Hematopoietic multipotent progenitor cell treated with erythropoietin and hydrocortisone succinate and interleukin-3 and kit ligand, for 17 days (in vitro differentiated cells): ENCODE measurements at regions not wholly inside any gene's neighbourhood (a gene's known extent, or its start where the extent isn't known, plus 50 kb on each side); places are given as distances from the start of the nearest gene placed in this dataset.
"Not testable (repeated sequence)": the region's sequence is repeated elsewhere in the genome, so short reads cannot be mapped to it uniquely, and the experiment has no call there.

Experiments
- DNase-seq: peaks from one replicate; pipeline ENCODE4 v3.0.0-alpha.2; 2015; ENCODE audit warnings: low spot score

DNA sequence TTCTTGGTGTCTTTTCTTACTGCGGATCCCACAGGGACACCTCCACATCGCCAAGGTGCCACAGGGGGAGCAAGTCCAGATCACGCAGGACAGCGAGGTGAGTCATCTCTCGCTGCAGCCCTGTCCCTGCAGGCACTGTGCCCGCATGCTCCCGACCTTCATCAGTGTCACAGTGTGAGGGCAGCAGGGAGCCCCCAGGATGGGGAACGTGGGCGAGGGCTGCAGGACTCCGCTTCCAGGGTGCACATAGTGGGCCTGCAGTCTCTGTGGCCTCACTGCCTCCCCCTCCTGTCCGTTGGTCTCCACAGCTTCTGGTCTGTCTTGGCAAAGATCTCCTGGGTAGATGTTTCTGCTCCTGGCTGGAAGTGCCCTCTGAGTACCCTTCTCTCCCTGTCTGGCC, 78.0 kb downstream of the NPIPB11 start:
- DNase-seq: not testable (repeated sequence)

DNA sequence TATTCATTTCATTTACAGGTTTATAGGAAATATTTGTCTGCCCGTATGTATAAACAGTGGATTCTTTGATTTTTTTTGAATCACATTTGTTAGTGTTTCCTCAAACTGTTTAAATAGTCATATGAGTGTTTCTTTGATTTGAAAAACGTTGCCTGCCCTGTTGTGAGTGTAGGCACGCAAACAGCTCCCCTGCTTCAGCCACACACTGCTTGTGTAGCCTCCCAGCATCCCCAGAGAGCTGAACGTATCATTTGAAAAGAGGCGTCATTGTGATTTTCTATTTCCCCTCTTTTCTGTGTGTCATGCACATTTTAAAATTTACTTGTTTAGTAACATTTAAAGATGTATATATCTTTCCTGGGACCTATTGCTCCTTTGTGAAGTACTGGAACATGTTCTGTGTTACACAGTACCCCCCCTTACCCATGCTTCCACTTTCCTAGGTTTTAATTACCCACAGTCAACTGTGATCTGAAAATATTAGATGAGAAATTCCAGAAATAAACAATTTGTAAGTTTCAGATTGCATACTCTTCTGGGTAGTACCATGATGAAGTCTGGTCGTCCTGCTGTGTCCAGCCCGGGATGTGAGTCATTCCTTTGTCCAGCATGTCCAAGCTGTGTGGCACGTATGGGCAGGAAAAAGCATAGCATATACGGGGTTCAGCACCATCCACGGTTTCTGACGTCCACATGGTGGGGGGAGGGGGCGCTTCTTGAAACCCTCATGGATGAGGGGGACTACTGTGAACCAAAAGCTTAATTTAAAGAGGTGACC, 78.7 kb downstream of the NPIPB11 start:
- DNase-seq: not testable (repeated sequence)

DNA sequence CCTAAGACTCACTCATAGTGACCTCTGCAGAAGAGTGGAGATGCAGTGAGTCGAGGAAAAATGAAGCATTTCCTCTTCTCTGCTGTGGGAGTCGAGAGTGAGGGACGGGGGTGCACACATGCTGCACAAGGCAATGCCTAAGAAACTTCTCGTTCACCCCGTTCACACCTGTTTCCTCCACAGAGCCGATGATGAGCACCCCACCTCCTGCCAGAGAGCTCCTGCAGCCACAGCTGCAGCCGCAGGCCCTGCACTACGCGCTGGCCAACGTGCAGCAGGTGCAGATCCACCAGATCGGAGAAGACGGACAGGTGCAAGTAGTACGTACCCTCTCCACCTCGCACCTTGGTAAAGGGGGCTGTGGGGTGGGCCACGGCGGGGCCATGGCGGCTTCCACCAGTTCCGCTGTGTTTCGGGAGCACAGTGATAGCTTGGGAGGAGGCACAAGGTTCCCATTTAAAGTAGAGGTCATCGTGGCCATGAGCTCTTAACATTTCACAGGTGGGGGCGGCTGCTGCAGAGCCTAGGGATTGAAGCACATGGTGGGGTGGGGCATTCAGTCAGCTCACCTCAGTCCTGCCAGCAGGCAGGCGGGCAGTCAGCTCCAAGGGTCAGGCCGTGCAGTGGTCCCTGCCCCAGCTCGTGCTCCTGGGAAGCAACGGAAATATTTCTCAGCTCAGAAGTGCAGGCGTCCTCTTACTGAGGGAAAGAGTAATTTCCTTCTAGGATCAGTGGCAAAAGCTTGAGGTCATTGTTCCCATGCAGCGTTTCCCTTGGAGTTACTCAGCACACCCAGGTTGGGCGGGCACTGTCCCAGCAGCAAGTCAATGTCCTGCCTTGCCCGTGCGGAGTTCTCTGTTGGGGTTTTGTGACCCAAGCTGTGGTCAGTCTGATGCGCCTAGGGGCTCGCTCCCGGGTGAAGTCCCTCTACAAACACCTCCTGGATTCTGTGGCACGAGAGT, 80.1 kb downstream of the NPIPB11 start:
- DNase-seq: not testable (repeated sequence)

DNA sequence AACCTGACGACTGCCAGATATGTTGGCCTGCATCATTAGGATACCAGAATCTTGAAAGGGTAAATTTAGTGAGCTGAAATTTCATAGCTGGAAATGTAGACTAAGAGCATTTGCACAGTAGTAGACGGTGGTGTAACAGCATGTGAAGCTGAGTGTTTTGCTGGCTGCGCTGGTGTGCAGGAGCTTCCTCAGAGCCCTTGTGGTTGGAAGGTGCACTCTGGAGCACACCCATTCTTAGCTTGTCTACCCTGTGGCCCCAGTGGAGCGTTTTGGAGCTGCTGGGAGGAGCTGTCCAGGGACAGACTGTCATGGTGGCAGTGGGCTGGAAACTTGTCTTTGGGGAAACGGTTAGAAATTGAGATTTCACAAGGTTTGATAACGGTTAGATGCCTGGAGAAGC, 82.8 kb downstream of the NPIPB11 start:
- DNase-seq: not testable (repeated sequence)

DNA sequence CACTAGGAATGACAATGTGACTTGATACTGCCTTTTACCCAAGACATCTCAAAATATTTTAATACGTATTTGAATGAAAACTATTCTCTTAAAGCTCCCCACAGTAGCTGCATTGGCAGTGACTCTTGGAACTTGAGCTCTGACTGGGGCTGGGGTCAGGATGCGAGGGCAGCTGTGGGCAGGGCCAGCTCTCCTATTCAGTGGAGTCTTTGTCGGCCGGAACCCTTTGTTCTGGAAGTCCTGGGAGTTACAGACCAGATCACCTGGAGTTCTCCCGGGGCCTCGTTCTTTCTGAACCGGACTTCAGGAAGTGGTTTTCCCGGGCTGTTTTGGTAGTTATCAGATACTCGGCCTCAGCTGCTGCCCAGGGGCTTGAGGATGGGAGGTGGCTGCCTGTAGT, 84.9 kb downstream of the NPIPB11 start:
- DNase-seq: no peak

DNA sequence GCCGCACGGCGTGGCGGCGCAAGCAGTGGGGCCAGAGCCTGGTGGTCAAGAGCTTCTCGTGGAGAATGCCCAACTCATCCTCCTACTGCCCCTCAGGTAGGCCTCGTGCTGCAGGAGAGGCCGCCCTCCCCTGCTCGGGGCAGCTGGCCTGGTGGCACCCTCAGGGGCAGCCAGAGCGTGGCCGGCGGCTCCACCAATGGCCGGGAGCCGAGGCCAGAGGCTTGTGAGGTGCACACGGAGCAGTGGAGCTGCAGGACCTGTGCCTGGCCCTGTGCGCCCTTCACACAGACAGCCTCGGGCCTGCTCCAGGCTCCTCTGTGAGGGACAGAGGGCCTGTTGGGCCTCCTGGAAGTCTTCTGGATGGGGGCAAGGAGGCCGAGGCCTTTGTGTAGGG, 85.5 kb downstream of the NPIPB11 start:
- no peak for DNase-seq

DNA sequence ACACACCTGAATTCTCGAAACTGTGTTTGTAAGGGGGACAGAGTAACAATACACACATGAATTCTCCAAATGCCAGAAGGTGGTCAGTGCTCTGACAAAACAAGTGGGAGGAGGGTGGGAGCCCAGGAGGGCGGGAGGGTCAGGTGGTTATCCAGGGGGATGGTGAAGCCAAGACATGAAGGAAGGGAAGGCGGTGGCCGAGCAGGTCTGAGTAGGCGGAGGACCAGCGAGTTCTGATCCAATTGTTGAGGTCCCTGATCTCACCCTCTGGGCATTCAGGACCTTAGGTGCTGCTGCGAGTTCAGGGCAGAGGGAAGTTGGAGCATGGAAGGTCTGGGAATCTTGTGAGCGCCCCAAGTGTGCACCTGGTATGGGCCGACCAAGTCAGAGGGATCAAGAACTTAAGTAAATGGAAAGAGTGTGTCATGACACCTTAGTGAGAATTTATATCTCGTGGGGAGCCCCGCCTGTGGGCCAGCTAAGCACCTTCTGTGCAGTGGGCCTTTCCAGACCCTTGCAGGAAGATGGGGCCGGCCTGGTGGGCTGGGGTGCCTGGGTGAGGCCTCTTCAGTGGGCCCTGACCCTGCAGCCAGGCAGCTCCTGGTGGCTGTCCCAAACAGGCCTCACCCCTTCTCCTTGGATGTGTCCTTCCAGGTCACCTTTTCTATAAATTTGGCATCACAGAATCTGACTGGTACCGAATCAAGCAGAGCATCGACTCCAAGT, 86.1 kb downstream of the NPIPB11 start:
- no peak for DNase-seq

DNA sequence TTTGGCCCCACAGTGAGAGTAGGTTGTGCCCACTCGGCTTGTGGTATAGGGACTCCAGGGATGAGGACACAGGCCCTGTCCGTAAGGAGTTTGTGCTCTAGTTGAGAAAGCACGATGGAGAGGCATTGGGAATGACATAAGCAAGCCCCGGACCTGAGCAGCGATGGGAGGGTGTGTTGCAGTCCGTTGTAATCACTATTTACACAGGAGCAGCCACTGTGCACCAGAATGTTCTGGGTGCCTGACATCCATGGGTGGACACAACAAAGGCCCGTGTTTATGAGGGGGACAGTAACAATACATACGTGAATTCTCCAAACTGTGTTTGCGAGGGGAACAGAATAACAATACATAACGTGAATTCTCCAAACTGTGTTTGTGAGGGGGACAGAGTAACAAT, 86.8 kb downstream of the NPIPB11 start:
- no peak for DNase-seq

DNA sequence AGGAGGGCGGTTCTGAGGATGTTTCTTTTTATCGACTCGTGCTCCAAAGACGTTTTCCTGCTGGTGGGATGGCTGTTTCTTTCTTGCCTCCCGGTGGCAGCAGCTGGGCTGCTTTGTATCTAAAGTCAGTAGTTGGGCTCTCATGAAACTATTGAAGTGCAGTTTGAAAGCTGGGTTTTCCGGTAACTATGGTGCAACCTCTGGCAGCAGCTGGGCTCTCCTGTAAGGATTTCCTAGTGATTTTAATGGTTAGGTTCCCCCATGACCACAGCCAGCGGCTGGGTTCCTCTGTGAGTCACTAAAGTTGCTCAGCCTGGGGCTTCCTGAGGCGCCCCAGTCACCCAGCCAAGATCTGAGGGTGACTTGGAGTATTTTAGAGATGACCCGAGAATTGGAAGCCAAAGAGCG, 87.9 kb downstream of the NPIPB11 start:
- DNase-seq: not testable (repeated sequence)

DNA sequence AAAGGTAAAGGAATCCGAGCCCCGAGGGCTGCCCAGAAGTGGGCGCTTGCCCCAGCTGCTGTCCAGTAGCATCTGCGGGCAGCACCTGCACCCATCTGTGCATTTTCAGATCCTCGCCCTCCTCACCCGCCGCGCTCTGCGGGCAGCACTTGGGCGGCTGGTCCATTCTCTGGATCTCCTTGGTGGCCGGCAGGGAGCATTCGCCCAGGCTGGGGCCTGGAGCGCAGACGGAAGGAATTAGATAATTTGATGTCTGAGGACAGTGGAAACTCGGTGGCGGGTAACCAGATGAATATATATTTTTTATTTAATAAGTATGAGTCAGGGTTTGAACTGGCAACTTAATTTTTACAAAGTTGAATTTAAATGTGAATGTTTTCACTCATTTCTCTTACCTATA, 88.5 kb downstream of the NPIPB11 start:
- no peak for DNase-seq

DNA sequence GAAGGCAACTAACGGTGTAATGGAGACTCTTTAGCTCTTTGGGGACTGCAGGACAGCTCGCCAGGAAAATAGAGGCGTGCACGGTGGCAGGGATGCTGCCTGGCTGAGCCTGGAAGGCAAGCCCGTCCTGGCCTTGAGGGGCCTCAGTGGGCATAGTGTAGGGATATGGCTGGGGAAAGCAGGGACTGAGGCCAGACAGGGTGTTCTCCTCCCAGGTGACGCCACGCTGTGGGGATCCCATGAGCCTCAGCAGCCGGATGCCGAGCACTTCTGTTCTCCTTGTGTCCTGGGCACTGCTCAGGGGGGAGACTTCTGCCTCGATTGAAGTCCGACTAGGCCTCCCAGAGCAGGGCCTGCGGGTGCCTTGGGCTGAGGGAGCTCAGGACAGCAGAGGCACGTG, 89.2 kb downstream of the NPIPB11 start:
- no peak for DNase-seq

DNA sequence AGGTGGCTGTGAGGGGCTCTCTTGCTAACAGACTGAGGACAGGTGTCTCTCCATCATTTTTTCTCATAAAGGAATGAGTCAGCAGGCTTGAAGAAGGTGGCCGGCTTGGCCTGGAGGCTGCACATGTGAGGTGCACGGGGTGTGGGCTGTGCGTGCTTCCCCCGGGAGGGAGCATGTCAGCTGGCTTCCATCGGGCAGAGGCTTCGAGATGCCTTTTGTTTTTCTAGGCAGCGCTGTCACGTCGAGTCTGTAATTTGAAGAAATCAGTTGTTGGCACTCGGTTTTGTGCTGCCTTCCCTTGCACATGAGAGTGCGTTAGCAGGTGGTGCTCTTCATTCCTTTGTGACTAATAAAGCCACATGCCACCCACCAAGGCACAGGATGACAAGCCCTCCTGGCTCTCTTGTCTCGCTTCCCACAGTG, 89.7 kb downstream of the NPIPB11 start:
- no peak for DNase-seq

DNA sequence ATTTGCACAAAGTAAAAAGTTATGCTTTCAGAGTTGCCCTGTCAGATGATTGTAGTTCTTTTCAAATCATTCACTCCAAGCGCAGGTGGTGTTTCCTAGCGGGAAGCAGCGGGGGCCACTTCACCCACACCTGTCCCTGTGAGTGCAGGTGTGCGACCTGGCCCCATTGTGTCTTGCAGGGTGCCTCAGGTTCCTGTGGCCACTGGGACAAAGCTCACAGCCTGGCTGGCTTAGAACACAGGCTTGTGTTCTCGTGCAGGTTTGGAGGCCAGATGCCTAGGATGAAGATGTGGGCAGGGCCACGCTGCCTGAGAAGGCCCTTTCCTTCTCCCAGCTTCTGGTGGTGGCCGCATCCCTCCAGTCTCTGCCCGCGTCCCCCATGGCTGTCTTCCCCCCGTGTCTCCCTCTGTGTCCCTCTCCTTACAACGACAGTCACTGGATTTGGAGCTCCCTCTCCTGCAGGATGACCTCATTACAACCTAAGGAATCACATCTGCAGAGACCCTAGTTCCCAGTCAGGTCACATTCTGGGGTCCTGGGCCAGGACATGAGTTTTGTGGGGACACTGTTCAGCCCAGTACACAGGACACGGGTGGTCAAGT, 90.5 kb downstream of the NPIPB11 start:
- DNase-seq: peak; percentile 26

DNA sequence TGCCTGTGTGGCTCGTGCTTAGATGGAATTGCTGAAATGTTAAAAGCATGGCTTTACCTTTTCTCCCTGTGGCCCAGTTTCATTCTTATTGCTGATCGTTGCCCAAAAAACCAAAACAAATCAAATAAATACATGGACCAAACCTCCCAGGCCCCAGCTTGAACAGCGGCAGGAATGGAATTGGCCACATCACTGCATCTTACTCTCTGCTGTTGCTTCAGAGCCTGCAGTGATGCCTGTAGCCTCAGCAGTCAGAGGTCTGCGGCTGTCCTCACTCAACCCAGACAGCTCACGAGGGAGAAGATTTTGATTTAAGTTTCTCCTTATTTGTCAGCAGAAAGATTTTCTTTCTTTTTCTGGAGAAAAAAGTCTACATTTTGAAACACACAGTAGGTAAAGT, 91.5 kb downstream of the NPIPB11 start:
- DNase-seq: no peak

DNA sequence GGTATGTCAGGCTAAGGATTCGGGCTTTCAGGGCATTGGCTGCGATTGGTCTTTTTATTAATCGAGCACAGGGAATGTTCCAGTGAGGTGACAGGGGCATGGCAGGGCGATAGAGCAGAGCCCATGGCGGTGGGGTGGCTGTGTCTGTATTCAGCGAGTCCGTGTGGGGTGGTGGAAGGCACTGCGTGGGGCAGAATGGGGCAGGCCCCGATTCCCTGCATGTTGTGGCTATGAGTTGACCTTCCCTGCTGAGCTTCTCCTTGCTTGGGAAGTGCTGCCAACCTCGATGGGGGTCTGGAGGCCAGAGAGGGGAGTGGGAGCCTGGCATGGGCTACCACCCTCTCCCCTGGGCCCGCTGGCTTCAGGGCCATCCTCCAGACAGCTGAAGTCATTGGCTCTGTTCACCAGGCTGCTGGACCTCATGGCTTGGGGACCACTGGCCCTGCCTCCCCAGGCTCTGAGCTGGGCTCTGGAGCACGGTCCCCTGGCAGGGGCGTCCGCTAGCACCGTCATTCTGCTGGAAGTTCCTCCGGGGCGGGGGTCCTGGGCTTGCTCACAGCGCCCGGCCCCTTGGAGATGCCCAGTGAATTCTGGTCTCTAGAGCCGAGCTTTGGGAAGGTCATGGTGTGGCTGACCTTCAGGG, 92.1 kb downstream of the NPIPB11 start:
- no peak for DNase-seq

DNA sequence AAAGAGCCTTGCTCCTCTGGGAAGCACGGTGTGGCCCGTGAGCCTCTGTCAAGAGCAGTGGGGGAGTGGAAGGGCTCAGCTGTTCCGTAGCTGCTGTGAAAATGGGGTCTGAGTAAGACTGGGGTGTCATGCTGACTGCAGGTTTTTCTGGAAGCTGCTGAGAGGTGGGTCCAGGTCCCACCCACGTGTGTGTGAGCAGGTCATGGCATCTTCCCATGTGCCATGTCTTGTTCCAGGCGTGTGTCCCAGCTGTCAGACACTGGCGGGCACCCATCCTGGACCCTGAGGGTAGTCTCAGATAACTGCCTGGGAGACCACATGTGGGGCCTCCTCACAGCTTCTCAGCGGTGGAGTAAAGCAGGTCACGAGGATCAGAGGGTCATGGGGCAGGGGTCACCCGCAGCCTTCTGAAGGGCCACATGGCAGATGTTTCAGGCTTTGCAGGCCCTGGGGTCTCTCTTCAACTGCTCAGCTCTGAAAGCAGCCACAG, 92.9 kb downstream of the NPIPB11 start:
- no peak for DNase-seq

DNA sequence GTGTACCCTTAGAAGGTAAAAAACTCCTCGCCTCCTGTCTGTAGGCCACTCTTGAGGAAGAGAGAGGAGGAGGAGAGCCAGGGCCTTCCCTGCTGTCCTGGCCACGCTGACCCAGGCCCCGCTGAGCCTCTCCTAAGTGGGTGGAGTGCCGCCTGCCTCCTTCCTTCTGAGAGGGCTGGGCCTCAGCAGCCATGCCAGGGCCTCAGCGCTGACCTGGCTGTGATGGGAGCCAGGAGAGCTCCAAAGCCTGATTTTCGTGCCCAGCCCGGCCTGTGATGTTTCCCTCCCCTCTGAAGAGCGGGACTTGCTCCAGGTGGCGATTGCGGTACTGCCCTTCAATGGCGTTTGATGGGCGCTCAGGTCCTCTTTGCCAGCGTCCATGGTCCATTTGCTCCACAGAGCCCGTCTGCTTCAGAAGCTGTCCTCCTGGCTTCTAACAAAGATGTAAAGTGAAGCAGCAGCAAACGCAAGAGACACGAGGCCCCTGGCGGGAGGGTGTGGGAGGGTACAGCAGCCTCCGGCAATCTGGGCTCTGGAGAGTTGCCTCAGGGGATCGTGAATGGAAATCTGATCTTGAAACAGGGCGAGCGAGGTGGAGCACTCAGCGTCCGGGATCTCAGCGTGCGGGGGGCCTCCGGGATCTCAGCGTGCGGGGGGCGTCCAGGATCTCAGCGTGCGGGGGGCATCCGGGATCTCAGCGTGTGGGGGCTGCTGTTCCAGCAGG, 93.5 kb downstream of the NPIPB11 start:
- no peak for DNase-seq

DNA sequence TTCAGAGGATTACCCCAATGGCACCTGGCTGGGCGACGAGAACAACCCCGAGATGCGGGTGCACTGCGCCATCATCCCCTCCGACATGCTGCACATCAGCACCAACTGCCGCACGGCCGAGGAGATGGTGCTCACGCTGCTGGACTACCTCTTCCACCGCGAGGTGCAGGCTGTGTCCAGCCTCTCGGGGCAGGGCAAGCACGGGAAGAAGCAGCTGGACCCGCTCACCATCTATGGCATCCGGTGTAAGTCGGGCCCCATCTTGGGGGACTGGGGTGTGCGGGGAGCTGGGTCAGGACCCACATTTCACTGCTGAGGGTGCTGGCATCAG, 94.2 kb downstream of the NPIPB11 start:
- not testable (repeated sequence) for DNase-seq

DNA sequence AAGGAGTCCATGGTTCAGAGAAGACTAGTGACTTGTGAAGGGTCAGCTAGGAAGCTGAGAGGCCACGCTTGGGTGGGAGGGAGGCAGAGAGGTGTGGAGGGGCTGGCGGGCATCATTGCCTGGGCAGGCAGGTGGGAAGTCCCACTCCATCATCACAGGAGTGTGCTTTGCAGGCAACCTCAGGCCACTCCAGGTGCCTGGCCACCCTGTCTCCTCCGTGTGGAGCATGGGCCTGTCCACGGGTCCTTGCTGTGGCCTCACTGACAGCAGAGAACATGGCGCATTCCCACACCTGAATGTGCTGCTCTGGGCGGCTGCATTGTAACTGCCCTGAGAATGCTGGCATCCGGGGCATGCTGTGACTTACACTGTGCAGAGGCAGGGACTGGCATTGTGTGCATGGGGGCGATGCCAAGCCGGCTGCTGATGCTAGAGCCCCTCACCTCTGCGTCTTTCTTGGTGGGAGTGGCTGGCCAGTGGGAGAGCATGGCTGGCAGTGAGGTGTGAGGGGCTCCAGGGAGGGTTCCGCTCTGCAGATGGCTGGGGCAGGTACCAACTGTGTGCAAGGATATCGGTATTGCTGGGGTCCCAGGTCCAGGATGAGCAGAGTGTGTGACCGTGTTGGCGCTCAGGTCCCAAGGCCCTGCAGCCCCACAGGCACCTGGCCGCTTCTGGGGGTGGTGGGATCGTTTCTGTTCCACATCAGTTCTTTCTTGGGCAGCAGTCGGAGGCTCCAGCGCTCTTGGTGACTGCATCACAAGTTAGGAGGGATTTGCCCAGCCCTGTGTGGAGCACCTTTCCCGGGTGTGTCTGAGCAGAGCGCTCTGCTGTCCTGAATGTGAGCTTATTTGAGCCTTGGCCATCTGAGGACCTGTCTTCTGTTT, 94.8 kb downstream of the NPIPB11 start:
- DNase-seq: no peak

DNA sequence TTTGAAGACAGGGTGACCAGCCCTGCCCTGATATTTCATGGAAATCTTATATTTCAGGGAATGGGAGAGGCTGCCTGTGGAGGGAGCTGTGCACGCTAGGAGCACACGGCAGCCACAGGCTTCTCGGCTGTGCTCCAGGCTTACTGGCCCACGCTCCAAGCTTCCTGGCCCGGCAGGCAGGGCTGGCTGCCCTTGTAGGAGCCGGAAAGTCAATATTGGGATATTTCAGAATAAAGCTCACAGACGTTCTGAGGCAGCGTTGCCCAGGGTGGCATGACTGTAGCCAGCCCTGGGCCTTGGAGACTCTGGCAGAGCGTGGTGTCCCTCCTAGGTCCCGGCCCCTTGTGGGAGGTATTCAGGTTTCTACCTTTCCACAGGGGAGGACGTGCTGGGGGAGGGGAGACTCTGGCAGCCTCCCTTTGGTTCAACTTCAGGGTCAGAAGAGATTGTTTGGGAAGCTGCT, 95.6 kb downstream of the NPIPB11 start:
- DNase-seq: no peak
